ENCODE measurements at regions not wholly inside any gene's neighbourhood (a gene's known extent, or its start where the extent isn't known, plus 50 kb on each side); places are given as distances from the start of the nearest gene placed in this dataset.

- no peak overlapping the region for H3K27ac ChIP-seq
- ChIA-PET CTCF (no interaction called here), POLR2A (ENCODE audit: low non-redundant PET) (no interaction called here)
- DNase-seq (ENCODE audit: low spot score) = no peak
- TF ChIP-seq CTCF (conservative IDR thresholded peaks at IDR 0.05; ENCODE audit: low read depth) = no peak
Measured at GRCh38 chr1:98427664-98428063, 233.9 kb upstream of the SNX7 start.

GRCh38 chr1:98426092-98426491 is 235.4 kb upstream of the SNX7 start:
- no peak for DNase-seq (ENCODE audit: low spot score)
- H3K27ac ChIP-seq = no peak overlapping the region
- POLR2A ChIA-PET (ENCODE audit: low non-redundant PET) = interaction anchor here (0.7 kb wide), 1 partner anchor 15 kb away, joined by 3 read pairs; no protein-coding TSS in a partner anchor
- CTCF ChIA-PET = no interaction called here
- no peak for TF ChIP-seq CTCF (conservative IDR thresholded peaks at IDR 0.05; ENCODE audit: low read depth)

GRCh38 chr1:98422816-98423215 is 238.7 kb upstream of the SNX7 start:
- no peak overlapping the region for H3K27ac ChIP-seq
- no peak for DNase-seq (ENCODE audit: low spot score)
- no peak for TF ChIP-seq CTCF (conservative IDR thresholded peaks at IDR 0.05; ENCODE audit: low read depth)
- ChIA-PET POLR2A (ENCODE audit: low non-redundant PET) (no interaction called here), CTCF (interaction anchor here (0.7 kb wide), 1 partner anchor 11 kb away, joined by 3 read pairs; no protein-coding TSS in a partner anchor)

DNA sequence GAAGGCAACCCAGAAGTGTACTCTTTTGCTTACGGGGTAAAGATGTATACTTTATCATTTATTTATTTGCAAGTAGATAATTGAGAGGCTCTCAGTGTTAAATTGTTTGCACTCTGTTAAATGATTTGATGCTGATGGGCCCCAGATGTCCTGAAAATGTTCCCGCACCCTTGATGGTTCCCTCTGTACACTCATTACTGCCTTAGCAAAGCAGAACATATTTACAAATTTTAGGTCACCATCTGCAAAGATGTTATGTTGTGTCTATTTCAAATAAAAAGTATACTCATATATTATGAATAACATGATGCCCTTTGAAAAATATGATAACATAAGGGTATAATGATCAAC is 240.5 kb upstream of the SNX7 start:
- DNase-seq (ENCODE audit: low spot score) = no peak
- POLR2A ChIA-PET (ENCODE audit: low non-redundant PET) = no interaction called here

GRCh38 chr1:98420376-98421084 is 241.0 kb upstream of the SNX7 start:
- no peak overlapping the region for H3K27ac ChIP-seq
- no peak for TF ChIP-seq CTCF (conservative IDR thresholded peaks at IDR 0.05; ENCODE audit: low read depth)
- DNase-seq (ENCODE audit: low spot score) = peak; percentile 10
- CTCF ChIA-PET = no interaction called here
- POLR2A ChIA-PET (ENCODE audit: low non-redundant PET) = no interaction called here

More for the DNA sequence above, 240.5 kb upstream of the SNX7 start:
- H3K27ac ChIP-seq = no peak overlapping the region
- no peak for TF ChIP-seq CTCF (conservative IDR thresholded peaks at IDR 0.05; ENCODE audit: low read depth)
- CTCF ChIA-PET = no interaction called here

DNA sequence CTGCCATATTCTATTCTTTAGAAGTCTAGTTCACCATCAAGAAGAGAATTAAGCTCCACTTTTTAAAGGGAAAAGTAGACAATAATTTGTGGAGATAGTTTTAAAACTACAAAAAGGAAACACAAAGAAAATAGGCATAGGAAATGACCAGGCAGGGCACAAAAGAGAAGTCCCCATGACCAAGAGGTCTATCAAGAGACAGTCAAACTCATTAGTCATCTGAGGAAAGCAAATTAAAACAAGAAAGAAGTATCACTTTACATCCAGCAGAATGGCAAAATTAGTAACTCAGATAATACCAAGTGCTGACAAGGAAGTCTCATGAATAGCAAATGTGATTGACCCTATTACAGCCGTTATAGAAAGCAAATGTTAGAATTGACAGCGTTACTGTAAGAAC is 243.7 kb upstream of the SNX7 start:
- no peak for TF ChIP-seq CTCF (conservative IDR thresholded peaks at IDR 0.05; ENCODE audit: low read depth)
- CTCF ChIA-PET = no interaction called here
- no peak for DNase-seq (ENCODE audit: low spot score)
- H3K27ac ChIP-seq = no peak overlapping the region
- POLR2A ChIA-PET (ENCODE audit: low non-redundant PET) = no interaction called here

All from RWPE1 (cell line).